ENCODE measurements at regions not wholly inside any gene's neighbourhood (a gene's known extent, or its start where the extent isn't known, plus 50 kb on each side); places are given as distances from the start of the nearest gene placed in this dataset.

GRCh38 chr6:119497988-119498727 lies 148.6 kb upstream of the MAN1A1 start:
- Histone ChIP-seq H3K36me3 (ENCODE audit: insufficient read depth) (no peaks in the 10 kb centered on the region), H3K27ac (ENCODE audit: low read depth) (no peak overlapping the region), H3K4me2 (no peak overlapping the region), H3K27me3 (ENCODE audit: insufficient read depth) (no peaks in the 10 kb centered on the region), H2AFZ (no peak overlapping the region), H4K20me1 (replicated peaks; ENCODE audit: insufficient read depth) (no peaks in the 10 kb centered on the region), H3K79me2 (replicated peaks; ENCODE audit: insufficient read depth) (no peaks in the 10 kb centered on the region), H3K4me1 (ENCODE audit: insufficient read depth) (no peaks in the 10 kb centered on the region), H3K4me3 (no peak overlapping the region), H3K9me2 (ENCODE audit: insufficient read depth) (no peaks in the 10 kb centered on the region), H3F3A (replicated peaks; ENCODE audit: low read depth) (no peaks in the 10 kb centered on the region)
- H3K36me3 Mint-ChIP-seq (ENCODE audit: low read depth): no peaks in the 10 kb centered on the region
- H3K4me3 Mint-ChIP-seq: no peak overlapping the region
- no peak overlapping the region for H3K27ac Mint-ChIP-seq
- H3K9me3 Mint-ChIP-seq: no peaks in the 10 kb centered on the region
- TF ChIP-seq STAT1 (IDR thresholded peaks at IDR 0.05; ENCODE audit: unreplicated experiment) (no peak), EZH2phosphoT487 (IDR thresholded peaks at IDR 0.05; ENCODE audit: unreplicated experiment) (no peak), ZNF462 (CRISPR knock-in tag; IDR thresholded peaks at IDR 0.05) (no peak), EZH2 (IDR thresholded peaks at IDR 0.05; ENCODE audit: low read depth, unreplicated experiment) (no peak), ETS1 (IDR thresholded peaks at IDR 0.05) (no peak), POLR2AphosphoS5 (IDR thresholded peaks at IDR 0.05; ENCODE audit: low read depth) (no peak), ZNF331 (CRISPR knock-in tag; IDR thresholded peaks at IDR 0.05; ENCODE audit: low read depth) (no peak), ZNF114 (CRISPR knock-in tag; IDR thresholded peaks at IDR 0.05) (no peak)
- H3K4me1 Mint-ChIP-seq: no peaks in the 10 kb centered on the region
- H3K27me3 Mint-ChIP-seq (ENCODE audit: insufficient read depth, low read depth, poor library complexity): no peaks in the 10 kb centered on the region
- no peak for DNase-seq (ENCODE audit: low spot score)
- ATAC-seq: no peak
